TTC549 (cell line): ENCODE measurements at regions not wholly inside any gene's neighbourhood (a gene's known extent, or its start where the extent isn't known, plus 50 kb on each side); places are given as distances from the start of the nearest gene placed in this dataset.

Experiments used
- FAIRE-seq: peaks from 2 replicates; lab custom pipeline; 2012; peaks lifted over from hg19 to GRCh38; lab: Jason Lieb, UNC

DNA sequence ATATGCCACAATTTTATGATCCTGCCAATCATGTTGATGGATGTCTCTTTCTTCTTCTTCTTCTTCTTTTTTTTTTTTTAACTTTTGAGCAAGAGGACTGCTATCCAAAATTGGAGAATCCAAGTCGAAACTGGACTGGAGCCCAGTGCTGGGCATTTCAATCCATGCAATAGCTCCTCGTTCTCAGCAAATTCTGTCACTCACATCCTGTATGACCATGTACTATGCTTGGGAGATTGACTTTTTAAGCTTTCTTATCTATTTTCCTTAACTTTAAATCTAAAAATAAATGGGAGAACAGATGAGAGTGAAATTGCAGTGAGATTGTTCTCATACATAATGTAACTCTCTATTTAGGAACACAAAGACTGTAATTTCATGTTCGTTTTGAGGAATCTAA is 123.0 kb upstream of the PUDP start:
- no peak for FAIRE-seq

DNA sequence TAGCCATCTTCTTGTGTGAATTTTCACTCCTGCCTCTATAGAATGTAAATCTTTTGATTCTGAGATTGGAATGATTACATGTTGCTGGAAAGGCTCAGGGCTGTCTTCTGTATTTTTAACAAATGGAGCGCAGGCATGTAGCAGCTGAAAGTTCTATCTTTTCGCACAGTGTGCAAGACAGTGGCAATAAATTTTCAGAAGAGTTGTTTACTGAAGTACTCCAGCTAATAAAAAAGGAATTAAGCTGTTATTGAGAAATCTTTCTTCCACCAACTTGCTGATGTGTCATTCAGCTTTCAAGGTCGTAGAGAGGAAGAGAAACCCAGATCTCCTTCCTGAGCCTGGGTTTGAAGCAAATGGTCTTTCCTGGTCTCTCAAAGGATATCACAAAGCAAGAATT is 122.0 kb upstream of the PUDP start:
- no peak for FAIRE-seq

DNA sequence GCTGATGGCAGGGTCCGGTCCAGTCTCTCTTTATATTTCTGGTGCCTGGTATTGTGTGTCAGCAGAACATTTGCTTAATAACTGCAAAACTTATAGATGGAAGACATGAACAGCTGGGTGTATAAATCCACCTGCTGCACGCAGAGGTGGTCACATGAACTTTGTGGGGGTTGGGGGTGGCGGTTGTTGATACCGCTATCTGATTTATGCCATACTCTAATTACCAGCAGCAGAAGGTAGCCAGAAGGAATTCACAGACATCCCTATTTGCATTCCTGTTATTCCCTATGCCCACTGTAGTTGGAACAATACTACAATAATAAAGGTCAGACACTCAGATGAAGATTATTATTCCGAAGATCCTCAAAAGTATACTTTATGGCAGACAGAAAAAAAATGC is 121.6 kb upstream of the PUDP start:
- FAIRE-seq, result no peak

DNA sequence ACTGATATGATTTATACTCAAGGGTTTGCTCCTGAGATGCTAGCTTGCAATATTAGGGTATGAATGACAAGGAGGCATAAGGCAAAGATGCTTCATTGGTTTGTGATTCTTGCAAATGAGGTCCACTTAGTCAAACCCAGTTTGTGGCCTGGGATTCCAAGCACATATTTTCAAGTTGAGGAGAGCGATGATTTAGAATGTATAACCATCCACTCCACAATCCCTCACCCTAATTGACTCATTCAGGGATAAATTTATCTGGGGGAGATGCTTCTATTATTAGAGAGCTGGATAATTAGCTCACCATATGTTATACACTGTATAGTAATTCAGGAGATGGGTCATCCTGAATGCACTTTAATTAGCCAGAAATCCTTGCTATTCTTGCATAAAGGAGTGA is 118.3 kb upstream of the PUDP start:
- FAIRE-seq, result no peak

DNA sequence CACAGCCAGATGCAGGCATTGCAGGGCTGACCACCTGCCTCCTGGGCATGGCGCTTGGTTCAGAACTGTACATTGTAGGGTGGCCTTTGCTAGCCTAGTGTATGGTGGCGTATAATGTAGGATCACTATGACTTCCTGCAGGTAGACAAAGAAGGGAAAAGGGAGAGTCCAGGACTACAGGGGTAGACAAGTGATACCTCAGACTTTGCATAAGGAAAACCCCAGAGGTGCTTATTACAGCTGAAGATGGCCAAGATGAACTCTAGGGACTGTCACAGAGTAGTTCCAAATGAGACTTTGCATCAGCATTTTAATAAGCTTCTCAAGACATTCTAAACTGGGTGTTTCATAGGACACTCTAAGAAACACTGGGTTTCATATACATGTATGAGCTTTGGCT is 116.4 kb upstream of the PUDP start:
- no peak for FAIRE-seq

DNA sequence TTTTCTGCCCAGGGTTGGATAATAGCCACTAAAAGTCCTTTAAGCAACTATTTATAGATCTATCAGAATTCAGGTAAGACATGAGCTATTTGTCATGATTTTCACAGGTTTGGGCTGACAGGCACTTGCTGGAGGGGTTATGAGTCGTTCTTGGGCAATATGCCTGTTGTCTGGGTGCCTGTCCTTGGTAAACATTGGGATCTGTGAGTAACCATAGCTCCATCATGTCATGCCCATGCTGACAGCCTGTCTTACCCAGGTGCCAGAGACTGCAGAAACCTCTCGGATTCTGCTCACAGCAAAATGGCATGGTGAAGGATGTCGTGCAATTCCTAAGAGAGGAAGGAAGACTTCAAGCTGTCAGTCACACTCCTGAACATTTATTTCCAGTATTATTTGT is 116.0 kb upstream of the PUDP start:
- no peak for FAIRE-seq

DNA sequence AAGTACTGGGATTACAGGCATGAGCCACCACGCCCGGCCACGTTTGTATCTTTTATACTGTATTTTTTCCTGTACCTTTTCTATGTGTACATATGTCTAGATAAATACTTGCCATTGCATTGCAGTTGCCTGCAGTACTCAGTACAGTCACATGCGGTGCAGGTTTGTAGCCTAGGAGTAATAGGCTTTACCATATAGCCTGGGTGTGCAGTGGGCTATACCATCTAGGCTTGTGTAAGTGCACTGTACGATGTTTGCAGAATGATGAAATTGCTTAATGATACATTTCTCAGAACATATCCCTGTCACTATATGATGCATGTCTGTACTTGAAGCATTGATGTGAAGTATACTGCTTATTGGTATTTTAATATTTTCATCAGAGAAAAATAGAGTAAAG is 115.4 kb upstream of the PUDP start:
- FAIRE-seq, result no peak

DNA sequence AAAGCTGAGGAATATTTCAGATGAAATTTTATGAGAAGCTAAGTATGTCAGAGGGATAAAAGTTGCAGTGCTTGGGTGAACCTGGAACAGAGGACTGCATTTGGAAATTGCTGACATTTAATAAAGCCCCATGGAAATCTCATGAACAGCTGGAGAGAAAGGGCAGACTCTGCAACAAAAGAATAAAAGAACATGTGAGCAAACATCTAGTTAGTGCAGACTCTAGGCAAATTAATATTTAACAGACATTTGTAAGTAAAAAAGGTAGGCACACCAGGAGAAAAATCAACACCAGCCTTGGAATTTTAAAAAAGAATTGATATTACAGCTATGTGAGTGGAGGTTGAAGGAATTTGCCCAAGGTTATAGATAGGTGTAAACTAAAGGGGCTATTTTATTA is 114.6 kb upstream of the PUDP start:
- no peak for FAIRE-seq

DNA sequence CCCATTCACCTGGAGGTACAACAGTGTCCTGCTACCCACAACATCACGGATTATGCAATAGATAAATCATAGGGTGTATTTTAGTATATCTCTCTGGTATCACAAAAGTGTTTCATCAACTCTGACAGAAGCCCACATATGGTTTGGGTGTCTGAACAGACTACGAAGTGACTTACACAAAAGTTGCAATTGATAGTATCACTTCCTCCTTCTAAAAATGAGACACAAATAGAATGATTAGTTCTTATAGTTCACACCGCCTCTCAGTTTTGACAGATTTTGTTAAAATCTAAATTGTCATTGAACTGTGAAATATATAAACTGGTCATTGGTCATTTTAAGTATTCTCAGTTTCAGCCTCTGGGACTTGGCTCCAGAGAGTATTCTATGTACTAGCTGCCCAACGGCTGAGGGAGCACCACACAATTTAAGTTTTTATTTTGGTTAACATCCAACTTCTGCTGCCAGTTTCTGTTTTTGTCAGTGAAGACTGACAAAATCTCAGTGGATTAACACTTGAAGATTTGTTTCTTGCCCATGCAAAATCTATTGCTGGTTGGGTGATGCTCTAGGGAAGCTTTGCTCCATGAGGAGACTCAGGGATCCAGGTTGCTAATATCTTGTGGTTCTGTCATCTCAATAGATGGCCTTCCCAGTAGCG is 113.8 kb upstream of the PUDP start:
- no peak for FAIRE-seq

DNA sequence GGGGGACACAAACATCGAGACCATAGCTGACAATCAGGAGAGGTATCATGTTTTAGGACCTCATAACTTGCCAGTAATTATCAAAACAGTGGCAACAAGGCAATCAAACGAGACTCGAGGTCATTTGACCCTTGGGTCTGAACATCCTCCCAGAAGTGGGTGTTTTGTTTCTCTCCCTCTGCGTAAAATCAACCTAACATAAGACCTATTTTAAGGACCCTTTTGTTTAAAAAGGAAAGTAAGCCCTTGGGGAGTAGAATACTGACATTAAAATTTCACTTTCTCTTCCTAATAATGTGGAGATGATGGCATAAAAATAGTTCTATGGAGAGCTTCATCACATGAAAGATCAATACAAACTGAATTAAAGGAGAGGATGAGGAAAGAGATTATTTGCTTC is 106.2 kb upstream of the PUDP start:
- FAIRE-seq, result no peak

DNA sequence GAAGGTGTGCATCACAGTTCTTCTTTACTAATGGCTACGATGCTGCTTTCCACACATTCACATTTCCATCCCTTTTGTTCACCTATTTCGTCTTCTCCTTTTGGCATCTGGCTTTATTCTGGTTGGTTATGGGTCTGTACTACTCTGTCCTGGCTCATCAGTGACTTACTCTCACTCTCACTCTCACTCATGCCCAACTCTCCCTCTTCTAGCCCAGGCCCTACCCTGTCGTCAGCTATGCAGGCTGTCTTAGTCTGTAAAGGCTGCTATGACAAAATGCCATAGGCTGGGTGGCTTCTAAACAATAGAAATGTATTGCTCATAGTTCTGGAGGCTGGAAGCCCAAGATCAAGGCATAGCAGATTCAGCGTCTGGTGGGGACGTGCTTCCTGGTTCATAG is 105.6 kb upstream of the PUDP start:
- FAIRE-seq, result no peak

DNA sequence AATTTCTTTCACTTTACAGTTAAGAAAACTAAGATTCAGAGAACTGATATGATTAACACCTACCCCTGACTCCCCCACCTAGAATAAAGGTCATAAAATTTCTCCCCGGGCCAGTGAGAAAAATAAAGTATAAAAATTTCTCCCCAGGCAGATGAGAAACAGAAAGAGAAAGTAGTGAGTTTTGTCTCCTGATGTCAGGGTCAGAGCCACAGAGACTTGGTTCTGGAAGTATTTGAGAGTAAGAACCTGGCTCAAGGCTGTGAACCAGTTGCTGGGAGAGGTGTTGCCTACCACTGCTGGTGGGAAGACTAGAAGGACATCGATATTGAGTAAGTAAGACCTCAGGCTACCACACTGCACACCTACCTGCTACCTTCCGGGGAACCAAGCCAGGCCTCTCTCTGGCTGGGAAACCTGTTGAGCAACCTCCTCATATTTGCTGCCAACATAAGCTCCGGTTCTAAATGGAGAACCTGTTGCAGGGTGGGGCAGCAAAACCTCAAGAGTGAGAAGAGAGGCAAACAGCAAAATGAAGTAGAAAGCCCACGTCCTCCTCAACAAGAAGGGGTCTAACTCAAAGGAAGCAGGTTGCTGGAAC is 104.2 kb upstream of the PUDP start:
- no peak for FAIRE-seq

DNA sequence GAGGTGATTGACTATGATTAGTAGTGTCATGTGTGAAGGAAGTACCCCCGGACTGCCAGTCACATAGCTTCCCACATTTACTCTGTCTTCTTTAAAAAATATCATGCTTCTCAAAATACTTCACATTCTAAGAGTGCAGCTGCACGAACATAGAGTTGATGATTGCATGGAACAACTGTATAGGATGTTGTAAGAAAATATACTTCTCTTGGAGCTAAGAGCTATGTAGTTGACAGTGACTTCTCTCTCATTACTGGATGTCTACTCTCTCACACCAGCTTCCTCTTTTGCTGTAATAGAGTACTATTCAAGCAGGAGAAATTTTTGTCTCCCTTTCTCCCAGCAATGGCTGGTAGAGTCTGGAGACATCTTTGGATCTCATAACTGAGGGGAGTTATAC is 99.4 kb upstream of the PUDP start:
- no peak for FAIRE-seq

DNA sequence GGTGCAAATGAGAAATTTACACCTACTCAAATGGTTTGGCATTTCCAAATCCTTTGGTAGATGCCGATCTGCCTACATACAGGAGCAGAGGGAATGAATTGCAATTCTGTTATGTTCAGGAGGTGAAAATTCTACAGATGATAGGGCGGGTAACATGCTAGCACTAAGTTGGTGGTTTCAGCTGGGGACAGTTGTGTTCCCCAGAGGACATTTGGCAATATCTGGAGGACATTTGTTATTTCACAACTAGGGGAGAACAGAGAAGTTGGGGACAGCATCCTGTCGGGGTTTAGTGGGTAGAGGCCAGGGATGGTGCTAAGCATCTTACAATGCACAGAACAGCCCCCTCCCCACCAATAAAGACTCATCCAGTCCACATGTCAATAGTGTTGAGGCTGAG is 96.5 kb upstream of the PUDP start:
- FAIRE-seq, result no peak

DNA sequence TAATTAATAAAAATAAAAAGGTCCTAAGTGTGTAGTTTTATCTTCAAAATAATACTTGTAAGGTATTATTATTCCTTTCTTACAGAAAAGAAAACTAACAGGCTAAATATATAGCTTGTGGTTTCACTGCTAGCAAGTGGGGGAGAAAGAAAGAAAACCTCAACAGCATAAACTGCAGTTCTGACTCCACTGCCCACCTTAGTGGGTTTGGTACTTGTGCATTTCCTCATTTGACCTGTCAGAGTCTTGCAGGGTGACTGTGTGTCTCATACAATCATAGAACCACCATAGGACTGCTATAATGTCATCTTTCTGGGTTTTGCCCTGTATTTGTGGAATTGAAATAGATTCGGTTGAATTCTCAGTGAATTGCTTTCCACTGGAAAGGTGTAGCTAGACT is 94.7 kb upstream of the PUDP start:
- no peak for FAIRE-seq

DNA sequence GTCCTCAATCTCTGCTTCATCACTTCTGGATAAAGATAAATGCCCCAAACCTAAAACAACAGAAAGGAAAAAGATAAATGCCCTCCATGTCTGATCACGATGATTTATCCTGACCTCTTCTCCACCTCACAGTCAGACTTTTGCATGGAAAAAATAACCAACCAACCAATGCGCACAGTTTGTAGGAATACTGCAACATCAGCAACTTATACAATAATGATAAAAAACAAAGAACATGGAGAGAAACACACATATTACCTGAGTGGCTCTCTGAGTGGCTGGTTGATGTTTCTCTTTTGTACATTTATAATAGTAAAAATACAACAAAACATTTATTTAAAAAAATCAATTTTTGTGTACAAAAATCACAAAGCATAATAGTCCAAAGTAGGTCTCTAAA is 93.0 kb upstream of the PUDP start:
- no peak for FAIRE-seq

DNA sequence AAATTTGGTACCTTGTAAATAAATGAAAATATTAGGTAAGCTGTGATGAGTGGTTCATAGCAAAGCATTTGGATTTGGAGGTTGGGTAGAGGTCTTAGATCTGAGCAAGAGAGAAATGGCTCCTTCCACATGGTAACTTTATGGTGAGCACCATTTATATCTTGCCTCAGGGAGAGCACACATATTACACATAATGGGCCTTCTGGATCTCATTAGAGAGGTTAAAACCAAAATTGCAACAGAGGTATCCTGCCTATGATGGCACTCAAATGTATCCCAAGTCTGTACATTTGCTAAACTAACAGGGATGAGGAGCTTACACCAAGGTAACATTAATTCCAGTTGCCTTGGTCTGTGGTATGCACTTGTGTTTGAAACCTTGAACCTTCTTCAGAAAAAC is 87.1 kb upstream of the PUDP start:
- no peak for FAIRE-seq

DNA sequence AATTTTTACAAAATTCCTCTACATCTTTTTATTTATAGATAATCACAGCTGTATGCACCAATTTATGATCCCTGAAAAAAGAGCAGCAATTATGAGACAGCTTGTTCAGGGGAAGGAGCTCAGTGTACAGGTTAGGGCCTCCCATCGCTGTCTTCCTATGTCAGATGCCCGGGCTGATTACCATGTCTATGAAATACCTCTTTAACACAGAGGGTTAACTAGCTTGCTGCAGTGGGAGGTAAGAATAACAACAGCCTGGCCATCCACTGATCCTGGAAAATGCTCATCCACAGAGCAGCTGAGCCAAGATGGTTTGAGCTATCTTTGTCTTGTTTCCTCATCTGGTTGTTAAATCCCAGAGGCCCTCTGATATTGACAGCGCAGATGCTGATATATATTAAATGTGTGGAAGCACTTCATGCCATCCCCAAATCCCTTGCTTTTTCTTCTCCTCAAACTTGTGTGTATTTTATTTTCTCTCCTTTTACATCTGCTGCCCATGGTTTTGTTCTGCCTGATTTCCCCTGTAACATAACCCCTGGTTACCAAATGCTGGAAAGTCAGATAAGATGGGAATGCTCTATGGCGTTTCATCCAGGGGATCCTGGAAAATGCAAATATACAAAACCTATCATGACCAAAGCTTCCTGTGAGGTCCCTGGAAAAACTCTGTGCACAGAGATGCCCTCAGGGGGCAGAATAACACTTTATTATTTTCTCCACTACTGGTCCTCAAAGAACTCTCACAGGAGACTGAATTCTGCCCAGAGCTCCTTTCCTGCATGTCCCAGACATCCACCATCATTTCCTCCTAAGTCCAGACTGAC is 85.8 kb upstream of the PUDP start:
- FAIRE-seq, result no peak

DNA sequence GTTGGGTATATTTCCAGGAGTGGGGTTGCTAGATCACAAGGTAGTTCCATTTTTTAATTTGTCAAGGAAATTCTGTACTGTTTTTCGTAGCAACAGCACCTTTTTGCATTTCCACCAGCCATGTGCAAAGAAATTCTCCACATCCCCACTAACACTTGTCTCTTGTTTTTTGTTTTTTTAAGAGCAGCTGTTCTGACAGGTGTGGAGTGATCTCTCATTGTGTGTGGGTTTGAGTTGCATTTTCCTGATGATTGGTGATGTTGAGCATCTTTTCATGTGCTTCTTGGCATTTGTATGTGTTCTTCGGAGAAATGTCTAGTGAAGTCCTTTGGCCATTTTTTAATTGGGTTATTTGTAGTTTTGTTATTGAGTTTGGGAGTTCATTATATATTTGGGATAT is 80.3 kb upstream of the PUDP start:
- no peak for FAIRE-seq

DNA sequence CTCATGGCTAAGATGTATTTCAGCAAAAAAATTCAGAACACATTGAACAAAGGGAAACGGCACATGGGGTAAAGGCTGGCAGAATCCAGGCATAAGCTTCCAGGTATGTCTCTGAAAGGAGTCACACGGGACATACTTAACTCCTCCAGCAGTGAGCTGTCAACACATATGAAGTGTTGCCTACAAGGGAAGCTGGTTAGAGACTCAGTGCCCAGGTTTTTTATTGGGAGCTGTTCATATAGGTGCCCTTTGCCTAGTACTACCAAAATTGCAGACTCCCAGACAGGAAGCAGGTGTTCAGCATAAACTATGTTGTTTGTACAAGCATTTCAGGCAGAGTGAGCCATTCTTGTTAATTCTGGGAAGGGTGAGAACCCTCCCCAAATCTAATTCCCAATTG is 77.4 kb upstream of the PUDP start:
- FAIRE-seq, result no peak

DNA sequence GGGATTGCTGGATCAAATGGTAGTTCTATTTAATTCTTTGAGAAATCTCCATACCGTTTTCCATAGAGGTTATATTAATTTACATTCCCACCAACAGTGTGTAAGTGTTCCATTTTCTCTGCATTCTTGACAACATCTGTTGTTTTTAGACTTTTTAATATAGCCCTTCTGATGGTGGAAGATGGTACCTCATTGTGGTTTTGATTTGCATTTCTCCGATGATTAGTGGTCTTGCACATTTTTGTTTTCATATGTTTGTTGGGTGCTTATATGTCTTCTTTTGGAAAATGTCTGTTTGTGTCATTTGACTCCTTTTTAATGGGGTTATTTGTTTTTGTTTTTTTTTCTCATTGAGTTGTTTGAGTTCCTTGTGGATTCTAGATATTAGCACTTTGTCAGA is 75.3 kb upstream of the PUDP start:
- no peak for FAIRE-seq

DNA sequence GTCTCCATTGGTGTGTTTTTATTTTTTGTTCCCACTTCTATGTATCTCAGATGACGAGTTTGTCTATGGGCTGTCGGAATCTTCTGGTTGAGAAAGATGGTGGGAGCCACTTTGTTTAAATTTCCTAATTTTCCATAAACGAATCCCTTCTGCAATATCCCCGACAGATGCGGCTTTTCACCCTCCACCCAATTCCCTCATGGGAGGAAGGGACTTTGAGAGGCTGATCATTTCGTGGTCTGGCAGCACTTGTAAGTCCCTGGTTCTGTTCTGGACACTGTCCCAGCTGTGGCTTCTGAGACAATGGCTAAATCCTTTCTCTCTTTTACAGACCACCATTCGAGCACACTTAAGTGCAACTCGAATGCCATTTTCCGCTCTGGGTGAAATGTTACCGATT is 72.2 kb upstream of the PUDP start:
- FAIRE-seq, result no peak

DNA sequence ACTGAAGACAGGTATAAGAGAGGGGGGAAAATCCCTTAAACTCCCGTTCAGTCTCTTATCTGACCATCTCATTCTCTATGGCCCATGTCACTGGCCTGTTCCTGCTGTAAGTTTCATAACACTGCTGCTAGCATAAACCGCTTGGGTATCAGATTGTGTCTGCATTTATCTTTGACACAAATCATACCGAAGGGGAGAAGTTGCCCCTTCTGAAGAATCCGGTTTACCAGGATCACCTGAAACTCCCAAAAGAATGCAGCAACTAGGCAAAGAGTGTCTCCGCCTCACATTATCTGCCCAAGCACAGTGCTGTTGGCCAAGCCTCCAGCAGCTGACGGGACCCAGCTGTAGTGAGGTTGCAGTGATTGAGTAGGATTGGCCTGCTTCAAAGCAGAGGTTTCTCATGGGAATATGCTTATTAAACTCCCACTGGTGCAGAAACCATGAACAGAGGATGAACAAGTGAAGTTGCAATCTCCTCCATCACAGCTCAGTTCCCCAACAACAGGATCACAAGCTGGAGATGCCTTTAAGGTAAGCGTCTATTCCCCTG is 71.3 kb upstream of the PUDP start:
- FAIRE-seq, result no peak
